ENCODE measurements at regions not wholly inside any gene's neighbourhood (a gene's known extent, or its start where the extent isn't known, plus 50 kb on each side); places are given as distances from the start of the nearest gene placed in this dataset.

DNA sequence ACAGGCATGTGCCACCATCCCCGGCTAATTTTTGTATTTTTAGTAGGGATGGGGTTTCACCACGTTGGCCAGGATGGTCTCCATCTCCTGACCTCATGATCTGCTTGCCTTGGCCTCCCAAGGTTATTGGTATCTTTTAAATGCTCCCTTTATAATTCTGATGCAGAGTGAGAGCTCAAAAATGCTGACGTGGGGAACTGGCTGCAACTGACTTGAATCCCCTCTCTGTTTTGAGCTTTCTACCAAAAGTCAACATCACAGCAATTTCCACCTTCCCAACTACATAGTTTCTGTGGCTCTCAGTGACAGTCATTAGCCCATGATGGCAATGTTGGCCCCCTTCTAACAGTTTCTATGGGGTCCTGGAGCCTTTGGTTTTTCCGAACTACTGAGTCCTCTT is 268.2 kb upstream of the FOXD3 start:
- no peak overlapping the region for H3K4me3 Mint-ChIP-seq
- Histone ChIP-seq H3K9ac (ENCODE audit: extremely low read depth, low read length, poor library complexity, severe bottlenecking) (no peak overlapping the region), H3K9me3 (ENCODE audit: control insufficient read depth, low read length) (no peaks in the 10 kb centered on the region), H3K4me3 (ENCODE audit: low read length) (no peak overlapping the region), H3K36me3 (ENCODE audit: control insufficient read depth, insufficient read depth, low read length) (no peaks in the 10 kb centered on the region), H3K27ac (ENCODE audit: low read depth, low read length) (no peak overlapping the region), H3K27me3 (ENCODE audit: control insufficient read depth, insufficient read depth, low read length, poor library complexity, severe bottlenecking) (no peaks in the 10 kb centered on the region), H3K4me1 (ENCODE audit: control insufficient read depth, insufficient read depth, low read length) (no peaks in the 10 kb centered on the region)
- DNase-seq: no peak
- 83% methylated on average over 3 to 4 of the region's 4 CpGs for WGBS, 2 experiments (ENCODE audit: insufficient coverage in 1 of 2, insufficient read length in 1 of 2)
- H3K27me3 Mint-ChIP-seq (ENCODE audit: insufficient read depth): no peaks in the 10 kb centered on the region
- H3K36me3 Mint-ChIP-seq (ENCODE audit: low read depth): no peaks in the 10 kb centered on the region
- H3K27ac Mint-ChIP-seq: no peak overlapping the region
- no peaks in the 10 kb centered on the region for H3K9me3 Mint-ChIP-seq
- TF ChIP-seq, protein P1, sequence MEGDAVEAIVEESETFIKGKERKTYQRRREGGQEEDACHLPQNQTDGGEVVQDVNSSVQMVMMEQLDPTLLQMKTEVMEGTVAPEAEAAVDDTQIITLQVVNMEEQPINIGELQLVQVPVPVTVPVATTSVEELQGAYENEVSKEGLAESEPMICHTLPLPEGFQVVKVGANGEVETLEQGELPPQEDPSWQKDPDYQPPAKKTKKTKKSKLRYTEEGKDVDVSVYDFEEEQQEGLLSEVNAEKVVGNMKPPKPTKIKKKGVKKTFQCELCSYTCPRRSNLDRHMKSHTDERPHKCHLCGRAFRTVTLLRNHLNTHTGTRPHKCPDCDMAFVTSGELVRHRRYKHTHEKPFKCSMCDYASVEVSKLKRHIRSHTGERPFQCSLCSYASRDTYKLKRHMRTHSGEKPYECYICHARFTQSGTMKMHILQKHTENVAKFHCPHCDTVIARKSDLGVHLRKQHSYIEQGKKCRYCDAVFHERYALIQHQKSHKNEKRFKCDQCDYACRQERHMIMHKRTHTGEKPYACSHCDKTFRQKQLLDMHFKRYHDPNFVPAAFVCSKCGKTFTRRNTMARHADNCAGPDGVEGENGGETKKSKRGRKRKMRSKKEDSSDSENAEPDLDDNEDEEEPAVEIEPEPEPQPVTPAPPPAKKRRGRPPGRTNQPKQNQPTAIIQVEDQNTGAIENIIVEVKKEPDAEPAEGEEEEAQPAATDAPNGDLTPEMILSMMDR (conservative IDR thresholded peaks at IDR 0.05): no peak
- peaks cover 3% of the 10 kb centered on the region for H3K4me1 Mint-ChIP-seq

DNA sequence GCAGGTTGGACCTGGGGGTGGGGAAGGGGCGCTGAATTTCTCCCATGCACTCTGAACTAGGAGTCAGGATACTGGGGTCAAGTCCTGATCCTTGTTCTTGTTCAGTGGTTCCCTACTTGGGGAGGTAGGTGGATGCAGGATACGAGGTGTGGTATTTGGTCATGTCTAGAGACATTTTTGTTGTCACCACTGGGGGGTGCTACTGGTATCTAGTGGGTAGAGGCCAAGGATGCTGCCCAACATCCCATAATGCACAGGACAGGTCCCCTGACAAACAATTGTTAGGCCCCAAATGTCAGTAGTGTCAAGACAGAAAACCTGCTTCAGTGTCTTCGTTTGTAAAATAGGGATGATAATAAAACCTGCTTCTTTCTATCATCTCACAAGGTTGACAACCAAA is 259.0 kb upstream of the FOXD3 start:
- H3K9ac ChIP-seq (ENCODE audit: extremely low read depth, low read length, poor library complexity, severe bottlenecking): no peak overlapping the region
- no peaks in the 10 kb centered on the region for H3K27me3 Mint-ChIP-seq (ENCODE audit: insufficient read depth)
- TF ChIP-seq, protein P1 (conservative IDR thresholded peaks at IDR 0.05): peak; percentile 72
- 50 to 87% methylated on average over 1 to 3 of the region's 3 CpGs for whole genome bisulfite sequencing, 2 experiments (ENCODE audit: insufficient coverage in 1 of 2, insufficient read length in 1 of 2)
- H3K4me3 Mint-ChIP-seq: no peak overlapping the region
- H3K4me1 Mint-ChIP-seq: no peaks in the 10 kb centered on the region
- H3K36me3 ChIP-seq (ENCODE audit: control insufficient read depth, insufficient read depth, low read length): no peaks in the 10 kb centered on the region
- no peak overlapping the region for H3K27ac ChIP-seq (ENCODE audit: low read depth, low read length)
- H3K27ac Mint-ChIP-seq: no peak overlapping the region
- H3K4me3 ChIP-seq (ENCODE audit: low read length): no peak overlapping the region
- H3K9me3 Mint-ChIP-seq: no peaks in the 10 kb centered on the region
- peak; percentile 79 for DNase-seq
- no peaks in the 10 kb centered on the region for H3K36me3 Mint-ChIP-seq (ENCODE audit: low read depth)
- no peaks in the 10 kb centered on the region for H3K4me1 ChIP-seq (ENCODE audit: control insufficient read depth, insufficient read depth, low read length)
- H3K27me3 ChIP-seq (ENCODE audit: control insufficient read depth, insufficient read depth, low read length, poor library complexity, severe bottlenecking): no peaks in the 10 kb centered on the region
- H3K9me3 ChIP-seq (ENCODE audit: control insufficient read depth, low read length): no peaks in the 10 kb centered on the region

DNA sequence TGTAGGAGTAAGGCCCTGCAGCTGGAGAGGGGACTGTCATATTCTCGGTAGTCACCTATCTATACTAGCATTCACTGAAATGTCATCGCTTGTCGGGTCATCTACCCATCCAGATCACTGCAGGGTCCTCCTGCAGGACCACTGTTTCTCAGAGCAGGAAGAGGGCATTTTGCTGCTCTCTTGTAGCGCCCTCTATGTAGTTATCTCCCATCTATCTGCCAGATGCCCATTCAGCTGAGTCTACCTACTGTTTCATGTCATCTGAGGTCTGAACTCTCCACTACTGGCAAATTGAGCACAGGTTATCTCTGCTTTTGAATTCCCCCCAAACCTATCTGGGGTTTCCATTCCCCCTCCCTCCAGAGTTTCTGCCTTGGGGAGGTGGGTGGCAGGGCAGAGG is 258.2 kb upstream of the FOXD3 start:
- no peak overlapping the region for H3K9ac ChIP-seq (ENCODE audit: extremely low read depth, low read length, poor library complexity, severe bottlenecking)
- no peaks in the 10 kb centered on the region for H3K36me3 Mint-ChIP-seq (ENCODE audit: low read depth)
- no peaks in the 10 kb centered on the region for H3K27me3 Mint-ChIP-seq (ENCODE audit: insufficient read depth)
- H3K36me3 ChIP-seq (ENCODE audit: control insufficient read depth, insufficient read depth, low read length): no peaks in the 10 kb centered on the region
- H3K9me3 ChIP-seq (ENCODE audit: control insufficient read depth, low read length): no peaks in the 10 kb centered on the region
- H3K27me3 ChIP-seq (ENCODE audit: control insufficient read depth, insufficient read depth, low read length, poor library complexity, severe bottlenecking): no peaks in the 10 kb centered on the region
- no peaks in the 10 kb centered on the region for H3K9me3 Mint-ChIP-seq
- no peak overlapping the region for H3K4me3 Mint-ChIP-seq
- TF ChIP-seq, protein P1 (conservative IDR thresholded peaks at IDR 0.05): no peak
- DNase-seq: no peak
- no peaks in the 10 kb centered on the region for H3K4me1 ChIP-seq (ENCODE audit: control insufficient read depth, insufficient read depth, low read length)
- H3K27ac ChIP-seq (ENCODE audit: low read depth, low read length): no peak overlapping the region
- H3K4me3 ChIP-seq (ENCODE audit: low read length): no peak overlapping the region
- no peaks in the 10 kb centered on the region for H3K4me1 Mint-ChIP-seq
- H3K27ac Mint-ChIP-seq: no peak overlapping the region
- 91 to 100% methylated on average over 4 of the region's 4 CpGs for WGBS, 2 experiments (ENCODE audit: insufficient coverage in 1 of 2, insufficient read length in 1 of 2)
